ENCODE measurements at regions not wholly inside any gene's neighbourhood (a gene's known extent, or its start where the extent isn't known, plus 50 kb on each side); places are given as distances from the start of the nearest gene placed in this dataset.

DNA sequence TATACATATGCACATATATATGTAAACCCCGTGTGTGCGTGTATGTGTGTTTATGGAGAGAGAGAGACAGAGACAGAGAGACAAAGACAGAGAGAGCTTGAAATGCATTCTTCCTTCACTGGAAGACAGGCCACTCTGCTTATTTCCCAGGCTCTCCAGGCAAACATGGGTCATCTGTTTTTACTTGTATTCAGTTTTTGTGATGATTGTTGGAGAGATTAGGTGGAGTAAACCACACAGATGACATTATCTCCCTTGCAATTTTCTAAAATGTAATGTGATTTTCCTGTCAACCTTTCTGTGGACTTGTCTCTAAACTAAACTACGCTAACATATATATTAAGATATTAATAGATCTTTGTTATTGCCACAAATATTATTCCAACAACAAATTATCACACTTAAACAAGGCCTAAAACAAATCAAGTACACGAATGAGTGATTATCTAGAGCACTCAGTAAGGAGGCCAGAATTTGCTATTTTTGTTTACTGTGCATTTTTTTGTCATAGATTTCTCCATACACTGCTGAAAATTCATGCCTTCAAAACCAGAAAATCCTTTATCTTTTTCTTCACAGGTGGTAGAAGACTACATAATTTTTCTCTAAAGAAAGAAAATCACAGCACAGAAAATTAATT is 251.8 kb upstream of the SLIT2 start:
- no peaks in the 10 kb centered on the region for H3K36me3 Mint-ChIP-seq (ENCODE audit: unreplicated experiment)
- H3K4me3 Mint-ChIP-seq (ENCODE audit: unreplicated experiment) = no peak overlapping the region
- TF ChIP-seq, protein P1, sequence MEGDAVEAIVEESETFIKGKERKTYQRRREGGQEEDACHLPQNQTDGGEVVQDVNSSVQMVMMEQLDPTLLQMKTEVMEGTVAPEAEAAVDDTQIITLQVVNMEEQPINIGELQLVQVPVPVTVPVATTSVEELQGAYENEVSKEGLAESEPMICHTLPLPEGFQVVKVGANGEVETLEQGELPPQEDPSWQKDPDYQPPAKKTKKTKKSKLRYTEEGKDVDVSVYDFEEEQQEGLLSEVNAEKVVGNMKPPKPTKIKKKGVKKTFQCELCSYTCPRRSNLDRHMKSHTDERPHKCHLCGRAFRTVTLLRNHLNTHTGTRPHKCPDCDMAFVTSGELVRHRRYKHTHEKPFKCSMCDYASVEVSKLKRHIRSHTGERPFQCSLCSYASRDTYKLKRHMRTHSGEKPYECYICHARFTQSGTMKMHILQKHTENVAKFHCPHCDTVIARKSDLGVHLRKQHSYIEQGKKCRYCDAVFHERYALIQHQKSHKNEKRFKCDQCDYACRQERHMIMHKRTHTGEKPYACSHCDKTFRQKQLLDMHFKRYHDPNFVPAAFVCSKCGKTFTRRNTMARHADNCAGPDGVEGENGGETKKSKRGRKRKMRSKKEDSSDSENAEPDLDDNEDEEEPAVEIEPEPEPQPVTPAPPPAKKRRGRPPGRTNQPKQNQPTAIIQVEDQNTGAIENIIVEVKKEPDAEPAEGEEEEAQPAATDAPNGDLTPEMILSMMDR (IDR thresholded peaks at IDR 0.05; ENCODE audit: partially characterized antibody, unreplicated experiment) = no peak
- no peaks in the 10 kb centered on the region for H3K9me3 Mint-ChIP-seq (ENCODE audit: unreplicated experiment)
- no peaks in the 10 kb centered on the region for H3K27me3 Mint-ChIP-seq (ENCODE audit: unreplicated experiment)
- H3K4me1 Mint-ChIP-seq (ENCODE audit: low read depth, unreplicated experiment) = no peaks in the 10 kb centered on the region
- H3K27ac Mint-ChIP-seq (ENCODE audit: unreplicated experiment) = no peak overlapping the region
- DNase-seq = no peak

DNA sequence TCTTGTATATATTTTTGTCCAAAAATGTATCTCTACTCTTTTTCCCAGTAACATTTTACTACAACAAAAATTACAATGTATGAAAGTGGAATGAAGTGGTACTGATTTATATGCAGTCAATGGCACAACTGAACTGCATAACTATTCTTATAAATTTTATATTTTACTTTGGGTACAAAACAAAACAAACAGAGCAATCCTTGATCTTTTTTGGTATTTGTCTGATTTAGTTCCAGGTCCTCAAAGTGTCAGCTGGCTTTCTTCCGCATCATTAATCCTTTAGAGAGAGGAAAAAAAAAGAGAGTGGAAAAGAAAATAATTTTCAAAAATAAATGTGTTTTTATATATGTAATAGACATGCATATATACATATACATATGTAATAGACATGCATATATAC is 252.4 kb upstream of the SLIT2 start:
- Mint-ChIP-seq H3K4me3 (ENCODE audit: unreplicated experiment) (no peak overlapping the region), H3K27me3 (ENCODE audit: unreplicated experiment) (no peaks in the 10 kb centered on the region), H3K36me3 (ENCODE audit: unreplicated experiment) (no peaks in the 10 kb centered on the region), H3K9me3 (ENCODE audit: unreplicated experiment) (no peaks in the 10 kb centered on the region), H3K4me1 (ENCODE audit: low read depth, unreplicated experiment) (no peaks in the 10 kb centered on the region), H3K27ac (ENCODE audit: unreplicated experiment) (no peak overlapping the region)
- TF ChIP-seq, protein P1 (IDR thresholded peaks at IDR 0.05; ENCODE audit: partially characterized antibody, unreplicated experiment) = no peak
- no peak for DNase-seq

DNA sequence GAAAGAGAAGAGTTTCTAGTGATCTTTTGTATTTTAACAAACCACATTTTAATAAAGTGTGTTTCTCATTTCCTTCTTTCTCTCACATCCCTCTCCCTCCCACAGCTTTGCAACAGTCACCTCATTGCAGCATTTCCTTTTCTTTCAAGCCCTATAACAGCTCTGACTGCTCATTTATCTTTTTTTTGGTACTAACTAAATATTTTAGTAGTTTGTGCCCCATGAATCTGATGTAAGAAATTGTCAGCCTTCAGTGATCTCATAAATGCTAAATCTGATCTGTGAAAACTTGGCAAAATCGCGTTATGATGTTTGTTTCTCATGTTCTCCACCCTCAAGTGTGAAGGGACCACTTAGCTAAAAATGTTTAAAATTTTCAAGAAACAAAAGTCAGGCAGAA is 258.5 kb upstream of the SLIT2 start:
- Mint-ChIP-seq H3K9me3 (ENCODE audit: unreplicated experiment) (no peaks in the 10 kb centered on the region), H3K36me3 (ENCODE audit: unreplicated experiment) (no peaks in the 10 kb centered on the region), H3K4me3 (ENCODE audit: unreplicated experiment) (no peak overlapping the region), H3K27me3 (ENCODE audit: unreplicated experiment) (no peaks in the 10 kb centered on the region), H3K27ac (ENCODE audit: unreplicated experiment) (no peak overlapping the region), H3K4me1 (ENCODE audit: low read depth, unreplicated experiment) (no peaks in the 10 kb centered on the region)
- TF ChIP-seq, protein P1 (IDR thresholded peaks at IDR 0.05; ENCODE audit: partially characterized antibody, unreplicated experiment) = no peak
- DNase-seq = no peak

DNA sequence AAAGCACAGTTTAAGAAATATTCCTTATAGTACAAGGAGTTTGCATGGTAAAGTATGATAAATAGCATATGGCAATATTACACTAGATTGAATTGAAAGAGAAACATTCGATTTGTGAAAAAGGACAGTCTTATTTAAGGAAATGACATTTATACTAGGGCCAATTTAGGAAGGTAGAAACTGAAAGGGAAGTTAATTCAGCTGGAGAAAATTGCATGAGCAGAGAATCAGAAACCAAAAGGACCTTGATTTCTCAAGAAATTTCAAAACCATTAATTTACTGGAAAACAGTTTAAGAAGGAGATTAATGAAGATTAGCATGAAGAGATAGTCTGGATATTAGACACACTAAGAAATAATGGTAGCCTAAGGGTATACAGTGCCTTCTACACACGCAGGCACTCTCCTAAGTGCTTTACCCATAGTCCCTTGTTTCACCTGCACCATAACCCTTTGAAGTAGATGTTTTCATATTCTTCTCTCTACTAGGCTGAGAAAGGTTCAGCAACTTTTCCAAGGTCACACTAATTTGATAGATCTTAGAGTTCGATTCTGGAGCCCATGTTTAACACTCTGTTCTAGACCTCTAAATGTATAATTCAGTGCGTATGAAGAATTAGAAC is 259.1 kb upstream of the SLIT2 start:
- Mint-ChIP-seq H3K27me3 (ENCODE audit: unreplicated experiment) (no peaks in the 10 kb centered on the region), H3K27ac (ENCODE audit: unreplicated experiment) (no peak overlapping the region), H3K9me3 (ENCODE audit: unreplicated experiment) (no peaks in the 10 kb centered on the region), H3K36me3 (ENCODE audit: unreplicated experiment) (no peaks in the 10 kb centered on the region), H3K4me1 (ENCODE audit: low read depth, unreplicated experiment) (no peaks in the 10 kb centered on the region), H3K4me3 (ENCODE audit: unreplicated experiment) (no peak overlapping the region)
- TF ChIP-seq, protein P1 (IDR thresholded peaks at IDR 0.05; ENCODE audit: partially characterized antibody, unreplicated experiment) = no peak
- no peak for DNase-seq

DNA sequence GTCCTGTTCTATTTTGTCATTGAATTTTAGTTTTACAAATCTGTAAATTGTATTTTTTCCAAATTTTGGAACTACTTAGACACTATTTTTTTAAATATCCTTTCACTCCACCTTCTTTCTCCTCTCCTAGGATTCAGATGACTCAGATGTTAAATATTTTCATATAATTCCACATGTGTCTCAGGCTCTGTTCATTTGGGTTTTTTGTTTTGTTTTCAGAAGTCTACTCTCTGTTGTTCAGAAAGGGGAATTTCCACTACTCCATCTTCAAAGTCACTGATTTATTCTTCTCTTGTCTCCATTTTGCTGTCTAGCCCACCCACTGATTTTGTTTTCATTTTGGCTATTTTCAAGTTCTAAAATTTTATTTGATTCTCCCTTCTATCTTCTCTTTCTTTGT is 264.0 kb upstream of the SLIT2 start:
- Mint-ChIP-seq H3K4me3 (ENCODE audit: unreplicated experiment) (no peak overlapping the region), H3K27me3 (ENCODE audit: unreplicated experiment) (no peaks in the 10 kb centered on the region), H3K27ac (ENCODE audit: unreplicated experiment) (no peak overlapping the region), H3K9me3 (ENCODE audit: unreplicated experiment) (no peaks in the 10 kb centered on the region), H3K4me1 (ENCODE audit: low read depth, unreplicated experiment) (no peaks in the 10 kb centered on the region), H3K36me3 (ENCODE audit: unreplicated experiment) (no peaks in the 10 kb centered on the region)
- DNase-seq = no peak
- TF ChIP-seq, protein P1 (IDR thresholded peaks at IDR 0.05; ENCODE audit: partially characterized antibody, unreplicated experiment) = no peak

Data from glutamatergic neuron (in vitro differentiated cells).